ENCODE measurements at regions not wholly inside any gene's neighbourhood (a gene's known extent, or its start where the extent isn't known, plus 50 kb on each side); places are given as distances from the start of the nearest gene placed in this dataset.

DNA sequence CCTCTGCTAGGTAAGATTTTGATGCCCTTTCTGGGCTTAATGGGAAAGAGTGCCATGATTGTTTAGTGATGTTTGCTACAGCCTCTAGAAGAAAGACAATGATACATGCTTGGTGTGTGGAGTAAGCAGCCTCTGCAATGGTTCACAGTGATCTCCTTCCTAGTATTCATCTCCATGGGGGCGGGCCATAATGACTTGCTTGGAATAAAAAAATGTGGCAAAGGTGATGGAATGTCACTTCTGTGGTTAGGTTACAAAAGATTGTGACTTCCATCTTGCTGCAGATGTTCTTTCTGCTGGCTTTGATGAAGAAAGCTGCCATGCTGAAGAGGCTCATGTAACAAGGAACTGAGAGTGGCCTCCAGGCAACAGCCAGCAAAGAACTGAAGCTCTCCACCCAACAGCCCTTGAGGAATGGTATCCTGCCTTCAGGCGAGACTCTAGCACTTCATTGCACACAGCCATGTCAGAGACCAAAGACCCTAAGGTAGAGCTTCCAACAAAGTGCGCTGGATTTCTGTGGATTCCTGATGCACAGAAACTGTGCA lies 139.1 kb upstream of the LRIG1 start:
- TF ChIP-seq, protein P1, sequence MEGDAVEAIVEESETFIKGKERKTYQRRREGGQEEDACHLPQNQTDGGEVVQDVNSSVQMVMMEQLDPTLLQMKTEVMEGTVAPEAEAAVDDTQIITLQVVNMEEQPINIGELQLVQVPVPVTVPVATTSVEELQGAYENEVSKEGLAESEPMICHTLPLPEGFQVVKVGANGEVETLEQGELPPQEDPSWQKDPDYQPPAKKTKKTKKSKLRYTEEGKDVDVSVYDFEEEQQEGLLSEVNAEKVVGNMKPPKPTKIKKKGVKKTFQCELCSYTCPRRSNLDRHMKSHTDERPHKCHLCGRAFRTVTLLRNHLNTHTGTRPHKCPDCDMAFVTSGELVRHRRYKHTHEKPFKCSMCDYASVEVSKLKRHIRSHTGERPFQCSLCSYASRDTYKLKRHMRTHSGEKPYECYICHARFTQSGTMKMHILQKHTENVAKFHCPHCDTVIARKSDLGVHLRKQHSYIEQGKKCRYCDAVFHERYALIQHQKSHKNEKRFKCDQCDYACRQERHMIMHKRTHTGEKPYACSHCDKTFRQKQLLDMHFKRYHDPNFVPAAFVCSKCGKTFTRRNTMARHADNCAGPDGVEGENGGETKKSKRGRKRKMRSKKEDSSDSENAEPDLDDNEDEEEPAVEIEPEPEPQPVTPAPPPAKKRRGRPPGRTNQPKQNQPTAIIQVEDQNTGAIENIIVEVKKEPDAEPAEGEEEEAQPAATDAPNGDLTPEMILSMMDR (IDR thresholded peaks at IDR 0.05), result no peak
- no peak for TF ChIP-seq ZFX (IDR thresholded peaks at IDR 0.05; ENCODE audit: borderline replicate concordance)
